OCI-LY1 (cell line): ENCODE measurements at regions not wholly inside any gene's neighbourhood (a gene's known extent, or its start where the extent isn't known, plus 50 kb on each side); places are given as distances from the start of the nearest gene placed in this dataset.

Experiments used
- H2AFZ ChIP-seq: fragments of 200-600 bp; sonication (generic), shearing (Covaris generic); 2 replicates; pipeline ENCODE4 v1.6.0; 2014; ENCODE audit warnings: antibody characterized with exemption, mild to moderate bottlenecking, low read length
- H3F3A ChIP-seq: fragments of 200-600 bp; sonication (generic), shearing (Covaris generic); 2 replicates; pipeline ENCODE4 v1.6.0; 2014; ENCODE audit warnings: mild to moderate bottlenecking, antibody characterized with exemption, low read length, moderate library complexity; ENCODE audit not compliant: insufficient read depth
- H3K27ac ChIP-seq: fragments of 200-600 bp; sonication (generic); 2 replicates; pipeline ENCODE4 v1.5.1; 2014; ENCODE audit warnings: low read length, mixed run types, mild to moderate bottlenecking, low read depth; ENCODE audit not compliant: poor library complexity, severe bottlenecking
- H3K27me3 ChIP-seq: fragments of 200-600 bp; sonication (generic); 2 replicates; pipeline ENCODE4 v1.6.0; 2014; ENCODE audit warnings: antibody characterized with exemption, mild to moderate bottlenecking, low read length, moderate library complexity; ENCODE audit not compliant: insufficient read depth
- H3K36me3 ChIP-seq: fragments of 200-600 bp; sonication (generic); 2 replicates; pipeline ENCODE4 v1.6.1; 2014; ENCODE audit warnings: mild to moderate bottlenecking, antibody characterized with exemption, low read length, moderate library complexity, mixed read lengths; ENCODE audit not compliant: insufficient read depth
- H3K4me1 ChIP-seq: fragments of 200-600 bp; sonication (generic); 2 replicates; pipeline ENCODE4 v1.5.1; 2014; ENCODE audit warnings: mild to moderate bottlenecking, low read length, moderate library complexity; ENCODE audit not compliant: insufficient read depth, severe bottlenecking
- H3K4me2 ChIP-seq: fragments of 200-600 bp; sonication (generic), shearing (Covaris generic); 2 replicates; pipeline ENCODE4 v1.6.1; 2014; ENCODE audit warnings: low read length
- H3K4me3 ChIP-seq: fragments of 200-600 bp; sonication (generic); 2 replicates; pipeline ENCODE4 v1.5.1; 2014; ENCODE audit warnings: low read length, low read depth, mild to moderate bottlenecking, mixed read lengths; ENCODE audit not compliant: poor library complexity, severe bottlenecking
- H3K79me2 ChIP-seq: fragments of 200-600 bp; shearing (Covaris generic); 2 replicates; pipeline ENCODE4 v1.6.1; 2016; ENCODE audit warnings: mixed run types, low read length, mixed read lengths; ENCODE audit not compliant: insufficient read depth
- H3K9ac ChIP-seq: fragments of 200-600 bp; sonication (generic), shearing (Covaris generic); 2 replicates; pipeline ENCODE4 v1.6.1; 2014; ENCODE audit warnings: mild to moderate bottlenecking, low read length, mixed read lengths
- H3K9me2 ChIP-seq: fragments of 200-600 bp; sonication (generic), shearing (Covaris generic); 2 replicates; pipeline ENCODE4 v1.6.1; 2014; ENCODE audit warnings: low read depth, mild to moderate bottlenecking, low read length, mixed read lengths
- H3K9me3 ChIP-seq: fragments of 200-600 bp; shearing (Covaris generic); 2 replicates; pipeline ENCODE4 v1.6.1; 2014; ENCODE audit warnings: low read length, mixed read lengths
- H4K20me1 ChIP-seq: fragments of 200-600 bp; sonication (generic), shearing (Covaris generic); 2 replicates; pipeline ENCODE4 v1.6.0; 2016; ENCODE audit warnings: mild to moderate bottlenecking, low read length; ENCODE audit not compliant: insufficient read depth
- CTCF ChIP-seq: fragments of 200-600 bp; sonication (generic), shearing (Covaris generic); IDR thresholded peaks from 2 replicates; pipeline ENCODE4 v1.5.1; 2017; ENCODE audit warnings: mild to moderate bottlenecking, antibody characterized with exemption, low read length, moderate library complexity, mixed read lengths
- EZH2 ChIP-seq: fragments of 200-600 bp; sonication (generic), shearing (Covaris generic); IDR thresholded peaks from 2 replicates; pipeline ENCODE4 v1.8.0; 2017; ENCODE audit warnings: borderline replicate concordance, mixed run types, mild to moderate bottlenecking, antibody characterized with exemption, low read length, moderate library complexity, mixed read lengths

GRCh38 chr2:181829230-181829629, 62.3 kb upstream of the ITPRID2 start:
- TF ChIP-seq EZH2 (no peak), CTCF (no peak)
- Histone ChIP-seq H3K4me3 (no peak overlapping the region), H3K36me3 (no peaks in the 10 kb centered on the region), H3K27me3 (no peaks in the 10 kb centered on the region), H3K9ac (no peak overlapping the region), H3K79me2 (no peaks in the 10 kb centered on the region), H3K4me2 (no peak overlapping the region), H3K4me1 (no peaks in the 10 kb centered on the region), H3K9me2 (no peaks in the 10 kb centered on the region), H3K27ac (no peak overlapping the region), H2AFZ (no peak overlapping the region), H4K20me1 (no peaks in the 10 kb centered on the region), H3F3A (no peaks in the 10 kb centered on the region), H3K9me3 (no peaks in the 10 kb centered on the region)

GRCh38 chr2:181832015-181832414, 59.5 kb upstream of the ITPRID2 start:
- Histone ChIP-seq H3F3A (no peaks in the 10 kb centered on the region), H2AFZ (no peak overlapping the region), H3K4me3 (no peak overlapping the region), H3K27me3 (no peaks in the 10 kb centered on the region), H3K4me2 (no peak overlapping the region), H3K9me3 (no peaks in the 10 kb centered on the region), H3K27ac (no peak overlapping the region), H3K9me2 (no peaks in the 10 kb centered on the region), H3K36me3 (no peaks in the 10 kb centered on the region), H3K79me2 (no peaks in the 10 kb centered on the region), H3K4me1 (no peaks in the 10 kb centered on the region), H4K20me1 (no peaks in the 10 kb centered on the region), H3K9ac (no peak overlapping the region)
- TF ChIP-seq EZH2, result no peak
- no peak for TF ChIP-seq CTCF

- H3K27ac ChIP-seq, result no peak overlapping the region
- no peak overlapping the region for H2AFZ ChIP-seq
- H3F3A ChIP-seq, result no peaks in the 10 kb centered on the region
- TF ChIP-seq EZH2 (no peak), CTCF (no peak)
- H3K36me3 ChIP-seq, result no peaks in the 10 kb centered on the region
- no peaks in the 10 kb centered on the region for H3K79me2 ChIP-seq
- H3K9me3 ChIP-seq, result no peaks in the 10 kb centered on the region
- no peaks in the 10 kb centered on the region for H3K4me1 ChIP-seq
- H3K9ac ChIP-seq, result no peak overlapping the region
- no peaks in the 10 kb centered on the region for H3K9me2 ChIP-seq
- H3K27me3 ChIP-seq, result no peaks in the 10 kb centered on the region
- no peak overlapping the region for H3K4me2 ChIP-seq
- H4K20me1 ChIP-seq, result no peaks in the 10 kb centered on the region
- no peak overlapping the region for H3K4me3 ChIP-seq
Measured at GRCh38 chr2:181836583-181836982, 54.9 kb upstream of the ITPRID2 start.
